Psoas muscle (tissue), 7 donors: ENCODE measurements at regions not wholly inside any gene's neighbourhood (a gene's known extent, or its start where the extent isn't known, plus 50 kb on each side); places are given as distances from the start of the nearest gene placed in this dataset.

Experiments
- ATAC-seq, 4 donors: fragments of 200-7000 bp; cut with Tn5 transposase; one replicate each; pipeline ENCODE4 v1.9.1; 2020; ENCODE audit warnings: moderate library complexity in 3 of 4, mild to moderate bottlenecking in 2 of 4
- DNase-seq, 2 donors: peaks; one replicate each; pipeline ENCODE4 v3.0.0-alpha.2; 2020
- H3K27ac ChIP-seq: fragments of 200-600 bp; one replicate; pipeline ENCODE4 v1.8.0; 2022
- H3K27me3 ChIP-seq, 3 donors: fragments of 200-600 bp in 1 of 3; one replicate each; pipeline versions ENCODE4 v1.6.1 to v1.8.0; 2013 to 2022; ENCODE audit warnings: low read length in 2 of 3, mild to moderate bottlenecking in 2 of 3, moderate library complexity in 1 of 3; ENCODE audit not compliant: insufficient read depth in 3 of 3
- H3K36me3 ChIP-seq, 2 donors: fragments of 200-600 bp in 1 of 2; one replicate each; pipeline versions ENCODE4 v1.6.1 to v1.8.0; 2013 to 2022; ENCODE audit warnings: low read depth in 1 of 2, mild to moderate bottlenecking in 1 of 2, moderate library complexity in 1 of 2; ENCODE audit not compliant: insufficient read depth in 1 of 2
- H3K4me1 ChIP-seq: fragments of 200-600 bp; one replicate; pipeline ENCODE4 v1.8.0; 2022
- H3K4me3 ChIP-seq: fragments of 200-600 bp; one replicate; pipeline ENCODE4 v1.8.0; 2022; ENCODE audit warnings: mild to moderate bottlenecking
- H3K9me3 ChIP-seq: fragments of 200-600 bp; one replicate; pipeline ENCODE4 v1.8.0; 2022
- CTCF ChIP-seq: fragments of 200-600 bp; IDR thresholded peaks from one replicate; pipeline ENCODE4 v1.8.0; 2022; ENCODE audit warnings: antibody characterized with exemption
- WGBS, 3 donors: extraction: QIAGEN DNeasy Blood & Tissue Kit; methylation state at CpG; one replicate each; pipeline versions ENCODE4 v1.1.6 to v1.1.7; 2013; 5-methylcytosine and 5-hydroxymethylcytosine counted together
- intact Hi-C, 2 donors: fragments of 100-400 bp; cut with DNase I; formaldehyde crosslinking; loops; one replicate each; pipeline versions ENCODE4 v1.11.0 to v1.14.2; 2022
- donor health status: healthy with polysubstance abuse.
- donor health status: DM: no; HTN: no; CAD: no; lungs with moderate emphysema.
- donor health status: Bipolar disorder and iron deficiency.
- donor health status: healthy.
- donor health status: DM: yes; HTN: yes; CAD: no.
- donor health status: DM: no; HTN: no; CAD: no.
- donor health status: DM: yes; HTN: yes; CAD: no.

GRCh38 chr1:232452736-232453440 lies 177.0 kb downstream of the SIPA1L2 start:
- no peaks in the 10 kb centered on the region for H3K9me3 ChIP-seq
- no peaks in the 10 kb centered on the region for H3K36me3 ChIP-seq
- WGBS, 3 donors, result 92 to 100% (median 94%) methylated on average over 1 of the region's 1 CpG
- no peak for TF ChIP-seq CTCF
- ATAC-seq (no peak), DNase-seq (no peak)
- intact Hi-C loops, result no loop called here
- no peaks in the 10 kb centered on the region for H3K4me1 ChIP-seq
- no peak overlapping the region for H3K4me3 ChIP-seq
- no peaks in the 10 kb centered on the region for H3K27me3 ChIP-seq
- no peak overlapping the region for H3K27ac ChIP-seq

DNA sequence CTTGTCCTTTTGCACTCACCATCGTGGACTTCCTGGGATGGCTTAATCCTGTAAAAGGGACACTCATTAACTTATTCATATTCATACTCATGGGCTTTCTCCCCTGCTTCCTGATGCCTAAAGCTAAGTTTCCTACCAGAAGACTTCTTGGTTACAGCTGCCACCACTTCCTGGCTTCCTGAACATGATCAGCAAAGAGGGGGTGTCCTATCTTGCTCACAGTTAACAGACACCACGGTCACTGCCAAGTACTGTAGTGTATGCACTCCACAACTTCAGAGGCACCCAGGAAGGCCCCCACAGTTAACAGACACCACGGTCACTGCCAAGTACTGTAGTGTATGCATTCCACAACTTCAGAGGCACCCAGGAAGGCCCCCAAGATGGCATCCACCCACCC lies 177.8 kb downstream of the SIPA1L2 start:
- no peaks in the 10 kb centered on the region for H3K36me3 ChIP-seq
- no peak overlapping the region for H3K4me3 ChIP-seq
- TF ChIP-seq CTCF, result no peak
- no peaks in the 10 kb centered on the region for H3K9me3 ChIP-seq
- H3K27me3 ChIP-seq, result no peaks in the 10 kb centered on the region
- H3K4me1 ChIP-seq, result no peaks in the 10 kb centered on the region
- intact Hi-C loops, result no loop called here
- DNase-seq, result no peak
- no peak overlapping the region for H3K27ac ChIP-seq
- 71 to 89% (median 76%) methylated on average over 3 of the region's 3 CpGs for WGBS, 3 donors
- no peak for ATAC-seq

- WGBS, 3 donors, result 80 to 87% (median 81%) methylated on average over 2 of the region's 2 CpGs
- no peak overlapping the region for H3K27ac ChIP-seq
Observed at GRCh38 chr1:232451506-232451905, 178.4 kb downstream of the SIPA1L2 start.

GRCh38 chr1:232450615-232451014 lies 179.3 kb downstream of the SIPA1L2 start:
- Histone ChIP-seq H3K27me3 (no peaks in the 10 kb centered on the region), H3K36me3 (no peaks in the 10 kb centered on the region), H3K4me1 (no peaks in the 10 kb centered on the region), H3K27ac (no peak overlapping the region), H3K4me3 (no peak overlapping the region), H3K9me3 (no peaks in the 10 kb centered on the region)
- WGBS, 3 donors, result 87 to 97% (median 91%) methylated on average over 1 of the region's 1 CpG
- ATAC-seq (no peak), DNase-seq (no peak)
- TF ChIP-seq CTCF, result no peak
- intact Hi-C loops, result no loop called here

More at GRCh38 chr1:232451506-232451905, 178.4 kb downstream of the SIPA1L2 start:
- ATAC-seq (no peak), DNase-seq (no peak)
- intact Hi-C loops, result no loop called here
- Histone ChIP-seq H3K9me3 (no peaks in the 10 kb centered on the region), H3K27me3 (no peaks in the 10 kb centered on the region), H3K4me3 (no peak overlapping the region), H3K4me1 (no peaks in the 10 kb centered on the region), H3K36me3 (no peaks in the 10 kb centered on the region)
- TF ChIP-seq CTCF, result no peak

- no peak overlapping the region for H3K4me3 ChIP-seq
- WGBS, 3 donors, result 71 to 86% (median 77%) methylated on average over 2 of the region's 2 CpGs
- intact Hi-C loops, result no loop called here
- H3K4me1 ChIP-seq, result no peaks in the 10 kb centered on the region
- no peak overlapping the region for H3K27ac ChIP-seq
- no peaks in the 10 kb centered on the region for H3K9me3 ChIP-seq
- peaks cover 0 to 16% of the 10 kb centered on the region in 2 donors for H3K36me3 ChIP-seq
- ATAC-seq (no peak), DNase-seq (no peak)
- no peak for TF ChIP-seq CTCF
- no peaks in the 10 kb centered on the region for H3K27me3 ChIP-seq
Observed at GRCh38 chr1:232447125-232447524, 182.8 kb downstream of the SIPA1L2 start.
